ENCODE measurements at regions not wholly inside any gene's neighbourhood (a gene's known extent, or its start where the extent isn't known, plus 50 kb on each side); places are given as distances from the start of the nearest gene placed in this dataset.

DNA sequence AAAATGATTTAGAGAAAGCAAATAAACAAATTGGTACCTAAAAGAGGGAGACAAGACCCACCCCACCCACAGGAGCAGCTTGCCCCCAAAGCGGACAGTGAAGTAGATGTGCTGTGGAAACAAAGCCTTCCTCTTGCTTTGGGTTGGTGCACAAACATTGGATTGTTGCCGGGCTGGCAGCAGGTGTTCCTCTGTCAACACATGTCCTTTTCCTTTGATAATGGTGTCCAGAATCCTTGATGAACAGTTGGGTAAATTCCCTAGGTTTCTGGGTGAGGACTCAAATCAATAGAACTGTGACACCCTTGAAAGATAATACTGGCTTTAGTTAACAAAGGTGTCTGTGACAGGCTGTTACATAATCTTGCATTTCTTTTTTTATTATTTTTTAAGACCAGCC, 311.8 kb downstream of the SPRY2 start:
- no peak for TF ChIP-seq GATA2 (IDR thresholded peaks at IDR 0.05; ENCODE audit: low read depth, low read length)
- TF ChIP-seq GATA3 (IDR thresholded peaks at IDR 0.05; ENCODE audit: low read depth, low read length) = no peak
